ENCODE measurements at regions not wholly inside any gene's neighbourhood (a gene's known extent, or its start where the extent isn't known, plus 50 kb on each side); places are given as distances from the start of the nearest gene placed in this dataset.

DNA sequence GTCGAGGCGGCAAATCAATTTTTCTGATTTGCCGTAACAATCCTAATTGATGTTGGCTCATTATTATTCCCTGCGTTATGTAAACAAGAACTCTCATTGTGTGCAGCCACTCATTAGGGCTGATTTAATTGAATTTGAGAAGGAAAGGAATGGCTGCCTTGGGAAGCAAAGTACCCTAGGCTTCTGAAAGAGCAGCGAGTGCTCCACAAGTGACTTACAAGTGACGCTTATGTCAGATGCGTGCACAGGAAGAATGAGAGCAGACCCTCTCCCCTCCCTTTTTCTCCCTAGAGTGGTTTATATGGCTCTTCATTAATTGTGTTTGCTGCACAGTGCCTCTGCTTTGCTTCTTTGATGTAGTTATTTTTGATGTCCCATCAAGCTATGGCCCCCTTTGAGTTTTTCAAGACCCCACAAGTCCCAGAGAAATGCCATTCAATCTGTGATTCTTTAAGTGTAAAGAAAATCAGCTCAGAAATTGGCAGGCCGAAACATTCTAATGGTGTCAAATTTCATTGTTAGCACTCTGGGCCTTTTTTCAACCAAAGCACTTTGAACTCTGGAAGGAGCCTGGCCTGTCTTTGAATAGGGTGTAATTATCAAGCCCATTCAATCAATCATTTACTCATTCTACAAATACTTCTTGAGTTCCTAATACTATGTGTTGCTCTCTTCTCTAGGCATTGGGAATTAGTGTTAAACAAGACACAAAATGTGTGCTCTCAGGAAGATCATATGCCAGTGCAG is 86.8 kb upstream of the VAV3 start:
- DNase-seq (ENCODE audit: low read depth): no peak
- no peak overlapping the region for H3K4me3 ChIP-seq (ENCODE audit: low read depth, low read length)

DNA sequence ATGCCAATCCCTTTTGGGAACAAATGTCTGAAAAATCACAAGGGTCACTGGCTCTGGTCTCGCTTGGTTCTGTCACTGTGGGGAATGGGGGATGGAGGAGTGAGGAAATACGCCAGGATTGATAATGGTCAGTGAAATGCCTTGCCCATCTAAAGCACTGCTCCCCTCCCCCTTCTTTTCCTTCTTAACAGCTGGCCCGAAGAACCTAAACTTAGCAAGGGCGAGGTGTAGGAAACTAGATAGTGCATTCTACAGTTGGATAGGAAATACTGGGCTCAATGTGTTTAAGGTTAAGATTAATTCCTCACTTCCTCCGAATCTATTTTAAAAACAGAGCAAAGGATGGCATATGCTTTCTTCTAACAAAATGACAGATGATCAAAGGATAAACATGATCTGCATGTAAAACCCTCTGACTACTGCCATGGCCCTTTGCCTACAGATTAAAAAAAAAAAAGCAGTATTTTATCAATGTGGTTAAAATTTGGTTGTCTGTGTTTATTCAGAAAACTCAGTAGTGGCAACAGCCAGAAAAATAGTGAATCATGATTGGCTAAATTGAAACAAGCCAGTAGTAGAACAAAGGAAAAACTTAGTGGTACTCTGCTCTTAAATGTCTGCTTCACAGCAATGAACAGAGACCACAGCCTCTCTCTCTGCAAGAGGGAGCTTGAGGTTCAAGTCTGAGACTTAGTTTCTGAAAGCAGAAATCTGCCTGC is 86.1 kb upstream of the VAV3 start:
- no peak overlapping the region for H3K4me3 ChIP-seq (ENCODE audit: low read depth, low read length)
- no peak for DNase-seq (ENCODE audit: low read depth)

DNA sequence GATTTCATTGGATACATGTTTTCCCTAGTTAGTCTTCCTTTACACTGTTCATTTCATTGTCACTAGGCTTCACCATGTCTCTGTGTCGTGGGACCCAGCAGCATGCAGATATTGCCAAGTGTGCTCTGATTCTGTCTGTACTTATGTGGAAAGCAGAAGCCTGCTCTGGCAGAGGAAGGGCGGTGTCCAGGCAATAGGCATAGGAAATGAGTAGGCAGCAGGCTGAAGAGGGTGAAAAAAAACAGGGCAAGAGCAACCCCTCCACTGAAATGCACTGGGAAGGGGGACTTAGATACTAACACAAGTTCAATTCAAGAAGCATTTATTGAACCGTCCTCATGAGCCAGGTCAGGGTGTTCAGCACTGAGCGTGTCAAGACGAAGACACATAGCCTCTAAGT is 85.2 kb upstream of the VAV3 start:
- H3K4me3 ChIP-seq (ENCODE audit: low read depth, low read length): no peak overlapping the region
- no peak for DNase-seq (ENCODE audit: low read depth)

DNA sequence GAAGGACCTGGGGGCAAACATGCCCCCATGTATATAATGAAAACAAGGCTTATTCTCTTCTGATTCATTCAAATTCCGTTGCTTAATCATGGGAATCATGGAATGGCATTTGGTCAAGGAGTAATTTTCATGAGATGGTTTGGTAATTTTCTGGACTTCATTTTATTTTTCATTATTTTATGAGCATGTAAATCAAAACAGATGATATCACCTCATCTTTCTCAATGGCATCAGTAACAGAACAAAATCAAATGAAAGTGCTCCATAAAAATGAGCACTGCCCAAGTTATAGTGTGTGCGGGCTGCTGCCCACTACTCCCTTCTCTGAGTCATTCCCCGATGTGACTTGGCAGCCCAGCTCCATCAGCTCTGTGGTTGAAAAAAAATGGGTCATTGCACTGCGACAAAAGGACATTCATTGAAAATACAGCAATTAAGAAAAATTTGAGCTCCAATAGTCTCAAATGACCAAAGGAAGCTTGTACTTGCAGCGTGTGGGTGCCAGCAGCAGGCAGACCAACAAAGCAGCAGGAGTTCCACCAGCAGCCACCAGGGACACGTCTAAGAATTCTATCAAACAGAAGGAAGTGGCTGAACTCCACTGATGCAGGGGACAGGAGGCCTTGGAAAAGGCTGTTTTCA is 84.3 kb upstream of the VAV3 start:
- DNase-seq (ENCODE audit: low read depth): no peak
- H3K4me3 ChIP-seq (ENCODE audit: low read depth, low read length): no peak overlapping the region

DNA sequence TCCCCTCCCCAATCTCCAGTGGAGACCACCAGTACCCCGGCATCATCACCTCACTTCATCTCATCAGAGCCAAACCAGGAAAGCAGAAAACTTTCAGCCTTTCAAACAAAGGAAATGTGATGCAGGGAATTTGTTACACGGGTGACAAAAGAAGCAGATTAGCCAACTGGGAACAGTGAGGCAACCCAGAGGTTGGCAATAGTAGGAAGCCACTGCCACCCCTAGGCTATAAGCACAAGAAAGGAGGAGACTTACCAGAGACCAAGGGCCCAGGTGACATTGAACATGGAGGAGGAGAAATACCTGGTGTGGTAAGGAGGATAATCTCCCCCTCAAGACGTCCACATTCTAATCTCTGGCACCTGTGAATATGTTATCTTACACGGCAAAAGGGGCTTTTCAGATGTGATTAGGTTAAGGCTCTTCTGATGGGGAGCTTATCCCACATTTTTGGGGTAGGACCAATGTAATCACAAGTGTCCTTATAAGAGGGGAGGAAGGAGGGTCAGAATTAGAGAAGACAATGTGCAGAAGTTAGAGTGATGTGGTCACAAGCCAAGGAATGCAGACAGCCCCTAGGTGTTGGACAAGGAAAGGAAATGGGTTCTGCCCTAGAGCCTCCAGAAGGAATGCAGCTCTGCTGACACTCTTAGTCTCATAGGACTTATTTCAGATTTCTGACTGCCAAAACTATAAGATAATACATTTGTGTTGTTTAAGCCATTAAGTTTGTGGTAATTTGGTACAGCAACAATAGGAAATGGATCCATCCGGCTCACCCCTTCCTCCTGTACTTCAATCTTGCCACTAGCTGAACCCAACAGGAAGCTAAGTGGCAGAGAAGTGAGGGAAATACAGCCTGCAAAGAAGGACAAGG is 83.6 kb upstream of the VAV3 start:
- no peak for DNase-seq (ENCODE audit: low read depth)

DNA sequence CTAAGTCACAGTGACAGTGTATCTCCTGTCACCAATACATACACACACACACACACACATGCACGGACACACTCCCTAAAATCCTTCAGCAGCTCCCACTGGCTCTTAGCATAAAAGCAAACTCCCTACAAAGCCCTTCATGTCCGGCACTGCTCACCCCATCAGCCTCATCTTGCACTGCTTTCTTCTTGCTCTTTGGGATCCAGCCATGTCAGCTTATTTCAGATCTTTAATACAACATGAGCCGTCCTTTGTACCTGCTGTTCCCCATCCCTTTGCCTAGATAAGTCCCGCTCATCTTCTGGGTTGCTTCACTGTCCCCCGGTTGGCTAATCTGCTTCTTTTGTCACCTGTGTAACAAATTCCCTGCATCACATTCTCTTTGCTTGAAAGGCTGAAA is 82.1 kb upstream of the VAV3 start:
- no peak for DNase-seq (ENCODE audit: low read depth)

More for the DNA sequence above, 83.6 kb upstream of the VAV3 start:
- H3K4me3 ChIP-seq (ENCODE audit: low read depth, low read length): no peak overlapping the region

DNA sequence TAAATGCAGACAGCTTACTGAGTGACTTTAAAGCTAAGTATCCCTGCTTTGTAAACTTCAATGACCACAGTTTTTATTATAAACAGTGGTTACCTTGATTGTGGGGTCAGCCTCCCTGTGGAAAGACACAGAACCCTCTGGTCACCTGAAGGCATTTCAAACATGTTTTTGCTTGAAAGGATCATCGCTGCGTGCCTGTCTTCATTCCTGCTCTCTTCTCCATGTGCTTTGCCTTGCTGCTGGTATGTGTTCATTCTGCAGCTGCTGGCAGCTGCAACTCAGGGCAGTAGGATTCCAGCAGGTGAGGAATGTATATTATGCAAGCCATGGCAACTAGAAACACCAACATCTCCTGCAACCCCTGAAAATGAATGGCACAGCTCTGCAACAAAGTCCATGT is 81.0 kb upstream of the VAV3 start:
- no peak overlapping the region for H3K4me3 ChIP-seq (ENCODE audit: low read depth, low read length)
- DNase-seq (ENCODE audit: low read depth): no peak

More for the DNA sequence above, 82.1 kb upstream of the VAV3 start:
- H3K4me3 ChIP-seq (ENCODE audit: low read depth, low read length): no peak overlapping the region

DNA sequence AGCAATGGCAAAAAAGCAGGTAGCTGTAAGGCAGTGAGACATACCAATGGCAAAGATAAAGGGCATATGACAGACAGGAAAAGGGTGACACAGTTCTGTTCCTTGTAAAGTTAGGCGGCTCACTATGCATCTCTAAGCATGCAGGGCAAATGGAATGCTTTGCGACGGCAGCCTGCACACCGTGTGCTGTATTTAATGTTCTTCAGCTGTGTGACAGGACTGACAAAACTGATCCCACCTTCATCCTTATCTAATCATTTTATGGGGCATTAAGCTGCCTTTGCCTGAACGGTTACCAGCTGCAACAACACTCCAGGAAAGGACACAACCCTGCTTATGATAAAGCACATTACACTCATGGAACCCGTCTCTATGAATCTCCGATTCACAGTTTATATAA is 80.5 kb upstream of the VAV3 start:
- no peak overlapping the region for H3K4me3 ChIP-seq (ENCODE audit: low read depth, low read length)
- no peak for DNase-seq (ENCODE audit: low read depth)

DNA sequence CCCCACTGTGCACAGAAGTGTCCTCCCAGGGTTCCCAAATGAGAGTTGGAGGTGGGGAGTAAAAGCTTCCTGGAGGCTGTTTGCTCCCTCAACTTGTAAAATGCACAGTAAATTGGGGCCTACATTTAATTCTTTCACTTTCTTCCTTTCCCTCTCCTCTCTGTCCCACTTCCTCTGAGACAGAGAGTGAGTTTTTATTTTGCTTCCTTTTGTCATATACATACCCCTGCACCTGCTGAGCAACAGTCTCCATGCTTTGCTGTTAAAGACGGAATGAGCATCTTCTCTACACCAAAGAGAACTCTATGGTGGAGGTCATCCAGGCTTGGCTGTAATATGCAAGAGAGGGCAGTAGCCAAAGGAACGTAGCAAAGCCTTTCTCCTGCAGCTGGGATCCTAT is 79.3 kb upstream of the VAV3 start:
- H3K4me3 ChIP-seq (ENCODE audit: low read depth, low read length): no peak overlapping the region
- DNase-seq (ENCODE audit: low read depth): no peak

DNA sequence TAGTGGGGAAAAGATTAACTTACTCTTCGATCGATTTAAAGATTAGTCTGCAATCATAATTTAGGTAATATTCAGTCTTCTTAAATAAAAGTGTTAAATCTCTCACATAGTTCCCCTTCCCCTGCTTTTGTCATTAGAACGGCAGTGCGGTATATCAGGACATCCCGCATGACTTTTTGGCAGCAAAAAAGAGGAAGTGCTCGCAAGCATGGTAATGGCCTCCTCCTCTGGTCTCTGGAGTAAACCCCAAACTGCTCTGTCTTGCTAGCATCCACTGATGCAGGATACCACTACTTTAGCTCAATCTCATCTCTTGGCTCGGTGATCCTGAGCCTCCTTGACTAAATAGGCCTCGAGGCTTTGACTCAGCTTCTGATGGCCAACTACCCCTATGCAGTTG is 78.7 kb upstream of the VAV3 start:
- H3K4me3 ChIP-seq (ENCODE audit: low read depth, low read length): no peak overlapping the region
- no peak for DNase-seq (ENCODE audit: low read depth)

DNA sequence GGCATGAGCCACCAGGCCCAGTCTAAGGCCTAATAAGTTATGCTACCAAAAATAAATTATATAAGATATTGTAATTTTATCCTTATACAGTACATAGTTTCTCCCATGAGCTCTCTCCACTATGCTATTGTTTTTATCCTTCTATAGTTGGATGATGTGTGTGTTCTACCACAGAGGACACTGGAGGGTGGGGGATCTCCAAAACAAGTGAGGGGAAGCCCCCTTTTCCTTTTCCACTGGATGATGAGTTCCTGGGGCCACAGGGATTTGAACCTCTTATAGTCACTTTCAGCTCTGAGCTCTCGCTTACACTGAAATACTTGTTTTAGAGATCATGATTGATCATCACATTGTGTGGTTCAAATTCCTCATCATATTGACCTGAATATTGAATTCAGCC is 77.6 kb upstream of the VAV3 start:
- no peak for DNase-seq (ENCODE audit: low read depth)
- H3K4me3 ChIP-seq (ENCODE audit: low read depth, low read length): no peak overlapping the region

DNA sequence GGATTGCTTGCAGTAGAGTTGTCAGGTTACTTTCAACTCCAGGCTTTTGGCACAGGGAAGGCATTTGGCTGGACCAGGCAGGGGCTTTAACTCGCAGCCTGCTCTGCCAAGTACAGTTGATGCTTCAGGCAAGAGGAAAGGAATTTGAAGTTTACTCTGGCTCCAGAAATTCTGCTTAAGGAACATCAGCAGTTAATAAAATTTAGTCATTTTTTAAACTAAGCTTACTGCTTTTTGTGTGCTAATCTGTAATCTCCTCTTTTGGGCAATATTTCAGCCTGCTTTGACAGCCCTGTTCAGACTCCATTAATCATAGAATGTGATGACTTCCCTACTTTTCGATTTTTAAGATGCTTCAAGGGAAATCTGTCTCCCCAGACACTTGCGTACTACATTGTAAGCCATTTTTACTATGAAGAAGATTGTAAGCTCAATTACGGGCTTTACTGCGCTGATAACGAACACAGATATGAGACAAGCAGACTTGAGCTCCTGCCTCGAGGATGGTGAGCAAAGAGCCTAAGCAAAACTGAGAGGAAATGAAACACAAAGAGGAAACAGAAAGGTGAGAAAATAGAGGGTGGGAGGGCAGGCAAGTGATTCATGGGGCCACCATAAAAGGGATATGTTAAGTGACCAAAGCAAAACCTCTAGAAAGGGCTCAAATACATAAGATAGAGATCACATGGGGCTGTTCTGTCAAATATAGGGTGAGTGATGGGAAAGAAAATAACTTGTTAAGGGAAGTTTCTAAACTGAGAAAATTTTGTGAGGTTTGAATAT is 76.6 kb upstream of the VAV3 start:
- H3K4me3 ChIP-seq (ENCODE audit: low read depth, low read length): no peak overlapping the region
- no peak for DNase-seq (ENCODE audit: low read depth)

DNA sequence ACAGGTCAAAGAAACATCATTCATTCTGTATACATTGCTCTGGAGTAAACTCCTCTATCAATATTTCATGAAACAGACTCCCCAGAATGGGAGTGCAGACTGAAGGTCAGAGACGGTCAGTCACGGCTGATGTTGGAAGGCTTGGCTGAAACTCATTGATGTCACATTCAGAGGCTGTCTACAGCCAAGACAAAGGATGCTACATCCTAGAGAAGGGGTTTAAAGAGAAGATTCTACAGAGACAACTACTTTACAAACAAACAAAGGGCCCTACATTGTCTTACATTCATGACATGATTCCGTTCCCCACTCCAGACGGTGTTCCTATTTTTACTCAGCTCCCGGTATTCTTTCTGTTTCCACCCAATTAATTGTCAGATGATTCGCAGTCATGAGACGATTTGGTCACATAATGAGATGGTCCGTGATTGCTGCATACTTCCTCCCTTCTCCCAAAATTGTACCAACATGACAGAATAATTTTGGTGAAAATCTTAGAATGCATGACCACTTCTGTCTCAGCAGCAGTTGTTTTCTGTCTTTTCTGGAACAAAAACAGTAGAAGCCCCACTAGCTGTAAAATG is 73.8 kb upstream of the VAV3 start:
- DNase-seq (ENCODE audit: low read depth): no peak
- no peak overlapping the region for H3K4me3 ChIP-seq (ENCODE audit: low read depth, low read length)

DNA sequence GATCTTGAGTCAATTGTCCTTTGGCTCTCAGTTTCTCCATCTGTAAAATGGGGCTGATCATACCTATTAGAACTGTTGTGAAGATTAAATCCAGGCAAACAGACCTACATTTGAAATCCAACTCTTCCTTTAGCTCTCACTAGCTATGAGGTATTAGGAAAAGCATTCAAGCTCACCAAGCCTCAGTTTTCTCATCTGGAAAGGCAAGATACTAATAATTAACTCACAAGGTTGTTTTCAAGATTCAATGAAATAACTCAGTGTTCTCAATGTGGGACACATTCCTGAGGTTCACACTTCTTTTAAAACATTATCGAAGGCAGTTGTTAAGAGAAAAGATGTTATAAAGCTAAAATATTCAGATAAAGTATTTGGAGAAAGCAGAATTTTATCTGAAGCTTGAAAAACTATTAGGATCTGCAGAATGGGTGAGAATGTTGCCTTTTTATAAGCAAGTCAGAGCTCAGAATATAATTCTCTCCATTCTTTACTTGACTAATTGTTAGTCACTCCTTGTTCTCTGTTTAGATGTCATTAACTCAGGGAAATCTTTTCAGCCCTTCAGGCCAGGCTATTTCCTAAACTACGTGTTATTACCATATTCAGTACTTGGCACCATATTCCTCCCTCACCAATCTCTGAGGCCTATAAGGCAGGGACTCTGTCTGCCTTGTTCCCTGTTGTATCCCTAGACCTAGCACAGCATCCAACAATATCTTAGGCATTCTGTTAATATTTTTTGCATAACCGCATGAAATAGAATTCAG is 72.0 kb upstream of the VAV3 start:
- no peak for DNase-seq (ENCODE audit: low read depth)
- H3K4me3 ChIP-seq (ENCODE audit: low read depth, low read length): no peak overlapping the region

DNA sequence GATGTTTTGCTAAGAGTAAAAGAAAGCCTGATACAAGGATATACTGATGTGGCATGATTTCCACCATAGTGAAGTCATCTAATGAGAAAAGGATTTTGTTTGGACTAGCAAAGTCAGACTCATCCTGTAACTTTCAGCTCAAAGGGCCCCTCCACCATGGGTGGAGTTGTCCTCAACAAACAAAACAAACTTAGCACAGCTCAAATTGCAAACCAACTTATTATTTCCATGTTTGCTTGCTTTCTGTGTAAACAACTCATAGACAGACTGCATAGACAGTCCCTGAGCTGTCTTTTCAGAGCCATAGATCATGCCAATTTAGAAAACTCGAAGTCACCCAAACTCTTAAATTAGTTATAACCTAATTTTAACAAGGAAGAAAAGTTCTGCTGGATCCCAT is 69.4 kb upstream of the VAV3 start:
- DNase-seq (ENCODE audit: low read depth): no peak
- no peak overlapping the region for H3K4me3 ChIP-seq (ENCODE audit: low read depth, low read length)

DNA sequence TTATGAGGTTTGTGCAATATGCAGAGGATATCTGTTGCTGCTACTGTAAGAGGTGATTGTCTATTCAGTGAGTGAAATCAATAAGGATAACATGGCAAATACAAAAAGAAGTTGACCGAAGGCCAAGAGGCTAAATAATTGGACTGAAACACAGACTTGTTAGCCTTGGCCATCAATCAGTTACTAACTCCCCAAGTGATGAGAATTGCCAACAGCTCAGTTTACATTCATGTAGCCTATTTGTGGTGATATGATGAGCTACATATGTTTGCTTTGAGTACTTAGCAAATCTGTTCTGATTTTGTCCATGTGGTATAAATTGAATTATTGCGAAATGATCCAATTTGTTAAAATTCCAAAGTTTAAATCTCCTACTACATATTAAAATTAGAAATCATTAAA is 68.6 kb upstream of the VAV3 start:
- no peak overlapping the region for H3K4me3 ChIP-seq (ENCODE audit: low read depth, low read length)
- no peak for DNase-seq (ENCODE audit: low read depth)

DNA sequence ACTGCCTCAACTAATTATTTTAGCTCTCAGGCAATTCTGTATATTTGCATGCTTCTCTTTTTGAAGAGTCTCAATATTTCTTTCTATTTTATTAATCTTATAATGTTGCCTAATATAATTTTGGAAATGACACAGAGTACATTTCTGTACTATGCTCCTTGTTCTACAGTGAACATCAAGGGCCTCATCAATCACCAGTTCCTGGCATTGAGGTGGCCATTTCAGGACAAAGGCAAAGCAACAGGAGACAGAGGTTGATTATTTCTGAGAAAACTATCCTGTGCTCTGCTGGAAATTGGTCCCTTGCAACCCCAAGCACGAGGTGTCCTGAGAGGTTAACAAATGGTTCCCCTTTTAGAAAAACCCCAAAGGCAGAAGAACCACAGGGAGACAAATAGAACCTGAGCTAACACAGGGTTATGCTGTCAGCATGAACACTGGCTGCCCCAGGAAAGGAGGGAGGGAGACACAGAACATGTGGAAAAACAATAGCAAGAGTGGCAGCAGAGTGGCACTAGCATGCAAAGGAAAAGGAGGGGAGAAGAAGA is 63.9 kb upstream of the VAV3 start:
- no peak for DNase-seq (ENCODE audit: low read depth)
- no peak overlapping the region for H3K4me3 ChIP-seq (ENCODE audit: low read depth, low read length)

DNA sequence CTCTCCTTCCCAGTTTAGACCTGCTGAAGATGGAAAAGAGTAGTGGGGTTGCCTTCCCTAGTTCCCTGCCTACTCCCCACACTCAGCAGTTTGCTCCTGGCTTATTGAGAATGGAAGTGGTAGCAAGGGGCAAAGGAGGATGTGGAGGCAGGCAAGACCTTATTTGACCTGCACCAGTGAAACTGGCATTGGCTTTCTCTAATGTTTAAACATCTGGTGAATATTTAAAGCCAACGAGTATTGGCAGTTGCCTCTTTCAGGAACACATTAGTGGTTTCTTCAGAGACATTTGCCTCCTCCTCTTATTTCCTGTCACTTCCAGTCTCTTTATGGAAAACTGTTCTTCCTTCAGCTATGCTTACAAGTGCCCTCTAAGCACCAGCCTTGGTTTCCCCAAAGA is 62.4 kb upstream of the VAV3 start:
- DNase-seq (ENCODE audit: low read depth): no peak
- no peak overlapping the region for H3K4me3 ChIP-seq (ENCODE audit: low read depth, low read length)
